C4-2B (cell line): ENCODE measurements at regions not wholly inside any gene's neighbourhood (a gene's known extent, or its start where the extent isn't known, plus 50 kb on each side); places are given as distances from the start of the nearest gene placed in this dataset.
"Not testable (repeated sequence)": the region's sequence is repeated elsewhere in the genome, so short reads cannot be mapped to it uniquely, and the experiment has no call there.

ENCODE experiments used
- H3K27ac ChIP-seq: fragments of 450-650 bp; 2 replicates; pipeline ENCODE4 v1.5.1; 2017
- CTCF ChIP-seq: fragments of 450-650 bp; conservative IDR thresholded peaks from 2 replicates; pipeline ENCODE4 v1.5.1; 2017; ENCODE audit warnings: mild to moderate bottlenecking
- ZFX ChIP-seq: fragments of 450-650 bp; IDR thresholded peaks from 2 replicates; pipeline ENCODE4 v1.6.1; 2017

- H3K27ac ChIP-seq = no peak overlapping the region
- no peak for TF ChIP-seq CTCF
These were observed 166.7 kb upstream of the RGS6 start for GRCh38 chr14:71765505-71765904.

- TF ChIP-seq ZFX = no peak
- no peak overlapping the region for H3K27ac ChIP-seq
These were observed 161.8 kb upstream of the RGS6 start for GRCh38 chr14:71770431-71770830.

GRCh38 chr14:71771421-71771820 is 160.8 kb upstream of the RGS6 start:
- not testable (repeated sequence) for H3K27ac ChIP-seq

GRCh38 chr14:71771996-71772395 is 160.2 kb upstream of the RGS6 start:
- H3K27ac ChIP-seq = not testable (repeated sequence)

- no peak overlapping the region for H3K27ac ChIP-seq
- TF ChIP-seq ZFX = no peak
- no peak for TF ChIP-seq CTCF
These were observed 158.2 kb upstream of the RGS6 start for GRCh38 chr14:71773898-71774481.

- TF ChIP-seq CTCF (no peak), ZFX (no peak)
- H3K27ac ChIP-seq = no peak overlapping the region
These were observed 155.5 kb upstream of the RGS6 start for GRCh38 chr14:71776471-71777360.

GRCh38 chr14:71780075-71780474 is 152.2 kb upstream of the RGS6 start:
- no peak overlapping the region; the same call in 1 of the 2 replicates for H3K27ac ChIP-seq
- no peak for TF ChIP-seq CTCF
- no peak for TF ChIP-seq ZFX

- TF ChIP-seq ZFX = no peak
- TF ChIP-seq CTCF = no peak
- no peak overlapping the region for H3K27ac ChIP-seq
These were observed 151.4 kb upstream of the RGS6 start for GRCh38 chr14:71780822-71781221.

- no peak overlapping the region for H3K27ac ChIP-seq
- TF ChIP-seq CTCF (no peak), ZFX (no peak)
These were observed 149.1 kb upstream of the RGS6 start for GRCh38 chr14:71783088-71783487.
